GM18508 (cell line): ENCODE measurements at regions not wholly inside any gene's neighbourhood (a gene's known extent, or its start where the extent isn't known, plus 50 kb on each side); places are given as distances from the start of the nearest gene placed in this dataset.
"Not testable (repeated sequence)": the region's sequence is repeated elsewhere in the genome, so short reads cannot be mapped to it uniquely, and the experiment has no call there.

Experiments used
- ATAC-seq: cut with Tn5 transposase; IDR thresholded peaks from one replicate; pipeline ENCODE4 v1.9.1; 2021; ENCODE audit warnings: moderate number of reproducible peaks; ENCODE audit not compliant: insufficient read depth, unreplicated experiment

DNA sequence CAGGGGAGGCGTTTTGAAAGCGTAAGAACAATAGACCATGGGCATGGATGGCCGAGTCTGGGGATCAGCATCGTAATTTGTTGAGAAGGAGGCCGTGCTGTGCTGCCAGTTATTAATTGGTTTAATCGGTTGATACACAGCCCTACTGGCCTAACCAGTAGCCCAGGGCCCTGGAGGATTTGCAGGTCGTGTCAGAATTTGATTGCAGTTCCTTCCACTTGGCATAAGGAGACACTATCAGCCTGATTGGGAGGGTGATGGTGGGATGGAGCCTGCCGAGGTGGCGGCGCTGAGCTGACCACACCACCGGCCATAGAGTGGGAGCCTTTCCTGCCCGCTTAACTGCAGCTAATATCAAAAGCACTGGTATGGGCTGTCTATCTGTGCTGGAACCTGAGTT is 133.4 kb downstream of the POTEH start:
- ATAC-seq, result not testable (repeated sequence)

DNA sequence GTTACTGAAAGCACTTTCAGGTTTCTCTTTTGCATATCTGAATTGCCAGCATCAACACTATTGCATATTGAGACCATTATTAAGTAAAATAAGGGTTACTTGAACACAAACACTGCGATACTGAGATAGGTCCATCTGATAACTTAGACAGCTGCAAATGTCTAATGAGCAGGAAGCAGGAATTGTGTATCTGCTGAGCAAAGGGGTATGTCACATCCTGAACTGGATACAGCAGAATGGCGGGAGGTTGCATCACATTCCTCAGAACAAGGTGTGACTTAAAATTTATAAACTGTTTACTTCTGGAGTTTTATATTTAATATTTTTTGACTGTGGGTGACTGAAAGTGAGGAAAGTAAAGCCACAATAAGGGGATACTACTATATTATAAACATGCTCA is 142.4 kb downstream of the POTEH start:
- ATAC-seq, result not testable (repeated sequence)

GRCh38 chr22:15835729-15836128 is 145.9 kb downstream of the POTEH start:
- not testable (repeated sequence) for ATAC-seq

- not testable (repeated sequence) for ATAC-seq
These were observed 159.9 kb downstream of the POTEH start for GRCh38 chr22:15849772-15850171.

DNA sequence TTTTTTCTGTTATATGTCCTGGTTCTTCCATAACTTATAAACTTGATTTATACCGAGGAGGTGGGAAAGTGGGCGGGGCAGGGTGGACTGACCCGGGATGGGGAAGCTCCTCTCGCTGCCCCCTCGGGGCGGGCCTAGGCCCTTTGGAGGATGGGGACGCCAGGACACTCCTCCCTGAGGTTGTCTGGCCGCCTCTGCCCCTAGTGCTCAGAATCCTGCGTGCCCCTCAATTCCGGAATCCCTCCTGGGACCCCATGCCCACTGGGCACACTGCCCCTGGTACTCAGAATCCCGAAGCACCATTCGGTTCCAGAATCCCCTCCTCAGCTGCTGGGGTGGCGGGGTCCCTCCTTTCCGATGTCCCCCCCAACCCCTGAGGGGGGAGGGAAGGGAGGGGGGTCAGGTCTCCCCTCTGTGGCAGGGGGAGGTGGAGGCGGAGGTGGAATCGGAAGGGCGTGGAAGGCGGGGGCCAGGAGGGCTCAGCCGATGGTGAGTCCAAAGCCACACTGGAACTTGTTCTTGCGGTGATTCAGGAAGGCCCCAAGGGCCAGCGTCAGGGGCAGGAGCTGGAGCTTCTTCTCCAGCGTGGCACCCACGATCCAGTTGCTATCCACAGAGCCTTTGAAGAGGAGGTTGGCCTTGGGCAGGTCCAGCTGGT is 164.0 kb downstream of the POTEH start:
- not testable (repeated sequence) for ATAC-seq

- not testable (repeated sequence) for ATAC-seq
These were observed 164.6 kb downstream of the POTEH start for GRCh38 chr22:15854421-15854820.

DNA sequence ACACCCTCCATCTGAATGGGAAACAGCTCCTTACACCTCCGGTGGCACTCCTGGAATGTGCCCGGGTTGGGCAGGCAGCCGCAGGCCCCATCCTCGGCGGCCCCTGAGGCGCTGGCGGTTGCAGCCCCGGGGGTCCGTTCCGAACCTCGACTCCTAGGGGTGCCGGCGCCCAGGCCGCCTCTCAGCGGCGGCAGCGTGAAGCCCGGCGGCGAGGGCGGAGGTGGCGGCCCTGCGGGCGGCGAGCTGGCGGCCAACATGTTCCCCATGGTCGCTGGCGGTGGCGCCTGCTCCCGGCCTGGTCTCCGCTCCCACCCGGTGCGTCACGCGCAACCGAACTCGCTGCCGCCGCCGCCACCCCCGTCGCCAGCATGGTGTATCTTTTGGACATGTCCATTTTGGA is 165.2 kb downstream of the POTEH start:
- not testable (repeated sequence) for ATAC-seq

- ATAC-seq, result not testable (repeated sequence)
These were observed 191.1 kb downstream of the POTEH start for GRCh38 chr22:15880926-15881325.

DNA sequence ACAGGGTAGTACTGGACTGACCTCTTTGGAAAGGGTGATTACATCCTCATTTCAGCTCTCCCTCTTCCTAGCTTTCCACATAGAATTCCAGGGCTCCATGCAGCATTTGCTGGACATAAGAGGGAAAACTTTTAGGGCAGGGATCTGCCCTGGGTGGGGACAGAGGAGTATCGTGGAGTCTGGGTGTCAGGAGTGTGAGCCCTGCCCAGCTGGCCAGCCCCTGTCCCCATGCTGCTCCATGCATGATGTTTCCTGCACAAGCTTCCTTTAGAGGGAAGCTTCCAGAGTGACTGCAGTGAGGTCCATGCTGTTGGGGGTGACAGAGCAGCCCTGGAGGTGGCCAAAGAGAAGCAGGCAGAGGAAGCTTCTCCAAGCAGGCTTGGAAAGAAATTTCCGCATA is 214.5 kb downstream of the POTEH start:
- not testable (repeated sequence) for ATAC-seq

DNA sequence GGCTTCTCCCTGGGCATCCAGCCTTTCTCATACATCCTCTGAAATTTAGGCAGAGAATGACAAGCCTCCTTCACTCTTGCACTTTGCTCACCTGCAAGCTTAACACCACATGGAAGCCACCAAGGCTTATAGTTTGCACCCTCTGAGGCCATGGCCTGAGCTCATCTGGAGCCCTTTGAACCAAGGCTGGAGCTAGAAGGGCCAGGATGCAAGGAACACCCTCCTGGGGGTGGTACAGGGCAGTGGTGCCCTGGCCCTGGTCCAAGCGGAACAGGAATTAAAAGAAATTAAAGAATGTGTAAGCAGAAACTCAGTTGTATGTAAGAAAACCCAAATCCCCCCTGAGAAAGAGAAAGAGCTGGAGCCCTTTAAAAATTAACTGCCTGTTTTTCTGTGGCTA is 221.9 kb downstream of the POTEH start:
- not testable (repeated sequence) for ATAC-seq

DNA sequence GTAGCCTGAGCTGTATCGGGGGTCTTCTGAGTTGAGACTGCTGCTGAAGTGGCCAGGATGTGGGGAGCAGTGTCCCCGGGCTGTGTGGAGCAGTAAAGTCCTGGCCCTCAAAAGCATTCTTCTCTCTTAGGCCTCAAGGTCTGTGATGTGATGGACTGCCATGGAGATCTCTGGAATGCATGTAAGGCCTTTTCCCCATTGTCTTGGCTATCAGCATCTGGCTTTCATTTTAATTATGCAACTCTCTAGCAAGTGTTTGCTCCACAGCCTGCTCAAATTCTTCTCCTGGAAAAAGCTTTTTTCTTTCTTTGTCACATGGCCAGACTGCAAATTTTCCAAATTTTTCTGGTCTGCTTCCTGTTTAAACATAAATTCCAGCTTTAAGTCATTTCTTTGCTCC is 229.3 kb downstream of the POTEH start:
- ATAC-seq, result not testable (repeated sequence)

GRCh38 chr22:15920941-15921340 is 231.1 kb downstream of the POTEH start:
- not testable (repeated sequence) for ATAC-seq

GRCh38 chr22:15922132-15922531 is 232.3 kb downstream of the POTEH start:
- ATAC-seq, result not testable (repeated sequence)

GRCh38 chr22:15922666-15923065 is 232.8 kb downstream of the POTEH start:
- not testable (repeated sequence) for ATAC-seq

DNA sequence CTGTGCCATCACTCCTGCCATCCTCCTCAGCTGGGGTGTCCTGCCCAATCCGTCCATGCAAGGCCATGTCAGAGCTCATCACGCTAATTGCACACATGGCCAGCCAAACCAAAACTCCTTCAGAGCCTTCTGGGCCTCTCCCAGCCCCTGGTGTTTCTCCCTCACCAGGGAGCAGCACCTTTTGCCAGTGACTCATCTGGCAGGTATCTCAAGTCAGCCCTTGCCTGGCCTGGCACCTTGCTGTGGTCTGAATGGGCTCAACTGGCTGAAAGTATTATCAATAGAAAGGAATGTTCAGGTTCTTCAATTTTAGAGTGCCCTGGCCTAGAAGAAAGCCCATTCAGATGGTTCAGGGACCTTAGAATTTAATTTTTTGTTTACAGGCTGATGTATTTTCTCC is 235.0 kb downstream of the POTEH start:
- not testable (repeated sequence) for ATAC-seq

DNA sequence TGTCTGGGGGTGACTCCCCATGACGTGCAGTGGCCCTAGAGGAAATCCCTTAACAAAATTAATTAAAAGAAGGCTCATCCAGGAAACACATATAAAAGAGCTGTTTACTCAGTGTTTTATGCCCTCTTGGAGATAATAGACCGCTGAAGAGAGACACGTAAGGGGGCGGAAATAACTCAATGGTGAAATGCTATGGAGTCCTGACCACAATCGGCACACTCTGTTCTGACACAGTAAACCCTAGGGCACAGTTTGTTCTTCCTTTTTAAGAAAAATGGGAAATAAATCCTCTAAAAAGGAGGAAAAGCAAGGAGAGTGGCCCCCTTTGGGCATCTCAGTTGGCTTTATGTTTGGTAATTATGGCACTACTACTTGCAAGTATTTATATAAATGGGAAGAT is 237.3 kb downstream of the POTEH start:
- not testable (repeated sequence) for ATAC-seq
